NT2/D1 (cell line): ENCODE measurements at regions not wholly inside any gene's neighbourhood (a gene's known extent, or its start where the extent isn't known, plus 50 kb on each side); places are given as distances from the start of the nearest gene placed in this dataset.
A peak's percentile ranks its signal among the peaks of the same experiment; 100 is the strongest.

Experiments used
- DNase-seq: peaks from one replicate; pipeline ENCODE4 v3.0.0-alpha.2; 2011; ENCODE audit warnings: low read depth, low spot score
- H3K27me3 ChIP-seq: 2 replicates; pipeline ENCODE4 v1.6.0; 2011; ENCODE audit warnings: mild to moderate bottlenecking; ENCODE audit not compliant: insufficient read length, insufficient read depth
- H3K36me3 ChIP-seq: 2 replicates; pipeline ENCODE4 v1.6.1; 2011; ENCODE audit warnings: mild to moderate bottlenecking, low read length, mixed read lengths; ENCODE audit not compliant: insufficient read depth, insufficient read length
- H3K4me1 ChIP-seq: 2 replicates; pipeline ENCODE4 v1.5.1; 2011; ENCODE audit not compliant: insufficient read depth, insufficient read length
- H3K4me3 ChIP-seq: 2 replicates; pipeline ENCODE4 v1.5.1; 2011; ENCODE audit warnings: low read depth; ENCODE audit not compliant: insufficient read length
- H3K9ac ChIP-seq: 2 replicates; pipeline ENCODE4 v1.6.0; 2011; ENCODE audit warnings: low read depth; ENCODE audit not compliant: insufficient read length
- H3K9me3 ChIP-seq: 2 replicates; pipeline ENCODE4 v1.5.1; 2011; ENCODE audit warnings: mild to moderate bottlenecking, low read length; ENCODE audit not compliant: insufficient read depth
- SUZ12 ChIP-seq: IDR thresholded peaks from 2 replicates; pipeline ENCODE4 v1.6.1; 2011; ENCODE audit not compliant: insufficient read length, insufficient read depth; ENCODE audit errors: extremely low read depth
- YY1 ChIP-seq: IDR thresholded peaks from 2 replicates; pipeline ENCODE4 v1.6.1; 2011; ENCODE audit not compliant: insufficient read length, insufficient read depth
- ZNF274 ChIP-seq: IDR thresholded peaks from 2 replicates; pipeline ENCODE4 v1.6.1; 2011; ENCODE audit warnings: mild to moderate bottlenecking, low read depth, low read length

DNA sequence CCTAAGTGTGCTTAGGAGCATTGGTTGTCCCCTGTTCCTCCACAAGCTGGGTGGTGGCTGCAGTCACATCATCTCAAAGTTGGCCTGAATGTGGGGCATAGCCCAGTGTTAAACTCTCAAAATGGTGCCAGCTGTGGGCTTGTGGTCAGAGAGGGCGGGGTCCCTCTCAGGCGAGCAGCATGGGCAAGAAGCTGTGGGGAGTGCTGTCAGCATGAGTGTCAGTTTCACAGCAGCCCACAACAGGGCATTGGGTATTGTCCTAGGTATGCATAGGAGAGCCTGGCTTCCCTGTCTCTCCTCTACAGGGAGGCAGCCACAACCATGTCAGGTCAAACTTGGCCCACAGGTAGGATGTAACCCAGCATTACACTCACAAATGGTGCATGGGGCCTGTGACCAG, 285.6 kb upstream of the THSD7B start:
- no peaks in the 10 kb centered on the region for H3K27me3 ChIP-seq
- H3K9me3 ChIP-seq: peaks cover 16% of the 10 kb centered on the region
- no peak for DNase-seq
- H3K4me1 ChIP-seq: no peaks in the 10 kb centered on the region
- no peak overlapping the region for H3K9ac ChIP-seq
- no peaks in the 10 kb centered on the region for H3K36me3 ChIP-seq
- TF ChIP-seq SUZ12: no peak
- no peak for TF ChIP-seq ZNF274
- no peak for TF ChIP-seq YY1
- H3K4me3 ChIP-seq: no peak overlapping the region

DNA sequence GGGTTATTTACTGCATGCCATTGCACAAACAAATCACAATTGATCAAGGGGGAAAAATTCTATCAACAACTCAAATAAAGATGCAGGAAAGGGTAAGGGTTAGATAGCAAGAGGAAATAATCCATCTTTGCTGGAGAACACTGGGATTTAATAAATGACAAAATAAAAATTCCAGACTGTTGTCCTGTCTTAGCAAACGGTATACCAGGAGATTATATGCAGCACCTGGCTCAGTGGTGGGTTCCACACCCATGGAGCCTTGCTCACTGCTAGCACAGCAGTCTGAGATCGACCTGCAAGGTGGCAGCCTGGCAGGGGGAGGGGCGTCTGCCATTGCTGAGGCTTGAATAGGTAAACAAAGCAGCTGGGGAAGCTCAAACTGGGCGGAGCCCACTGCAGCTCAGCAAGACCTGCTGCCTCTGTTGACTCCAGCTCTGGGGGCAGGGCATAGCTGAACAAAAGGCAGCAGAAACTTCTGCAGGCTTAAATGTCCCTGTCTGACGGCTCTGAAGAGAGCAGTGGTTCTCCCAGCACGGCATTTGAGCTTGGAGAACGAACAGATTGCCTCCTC, 296.5 kb upstream of the THSD7B start:
- peak; percentile 77 for DNase-seq
- TF ChIP-seq SUZ12: no peak

DNA sequence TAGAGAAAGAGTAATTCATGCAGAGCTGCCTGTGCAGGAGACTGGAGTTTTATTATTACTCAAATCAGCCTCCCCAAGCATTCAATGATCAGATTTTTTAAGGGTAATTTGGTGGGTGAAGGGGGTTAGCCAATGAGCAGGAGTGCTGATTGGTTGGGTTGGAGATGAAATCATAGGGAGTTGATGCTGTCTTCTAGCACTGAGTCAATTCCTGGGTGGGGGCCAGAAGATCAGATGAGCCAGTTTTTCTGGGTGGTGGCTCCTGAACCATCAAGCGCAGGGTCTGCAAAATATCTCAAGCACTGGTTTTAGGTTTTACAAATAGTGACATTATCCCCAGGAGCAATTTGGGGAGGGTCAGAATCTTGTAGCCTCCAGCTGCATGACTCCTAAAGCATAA, 312.8 kb upstream of the THSD7B start:
- DNase-seq: no peak
- Histone ChIP-seq H3K4me1 (peaks cover 4% of the 10 kb centered on the region), H3K36me3 (no peaks in the 10 kb centered on the region), H3K9me3 (no peaks in the 10 kb centered on the region), H3K9ac (no peak overlapping the region), H3K4me3 (no peak overlapping the region), H3K27me3 (no peaks in the 10 kb centered on the region)
- no peak for TF ChIP-seq SUZ12
- TF ChIP-seq ZNF274: no peak
- no peak for TF ChIP-seq YY1

More for the DNA sequence above, 296.5 kb upstream of the THSD7B start:
- Histone ChIP-seq H3K4me3 (no peak overlapping the region), H3K4me1 (no peaks in the 10 kb centered on the region), H3K27me3 (no peaks in the 10 kb centered on the region), H3K36me3 (no peaks in the 10 kb centered on the region), H3K9ac (no peak overlapping the region), H3K9me3 (peaks cover 4% of the 10 kb centered on the region; the same call in 1 of the 2 replicates)

DNA sequence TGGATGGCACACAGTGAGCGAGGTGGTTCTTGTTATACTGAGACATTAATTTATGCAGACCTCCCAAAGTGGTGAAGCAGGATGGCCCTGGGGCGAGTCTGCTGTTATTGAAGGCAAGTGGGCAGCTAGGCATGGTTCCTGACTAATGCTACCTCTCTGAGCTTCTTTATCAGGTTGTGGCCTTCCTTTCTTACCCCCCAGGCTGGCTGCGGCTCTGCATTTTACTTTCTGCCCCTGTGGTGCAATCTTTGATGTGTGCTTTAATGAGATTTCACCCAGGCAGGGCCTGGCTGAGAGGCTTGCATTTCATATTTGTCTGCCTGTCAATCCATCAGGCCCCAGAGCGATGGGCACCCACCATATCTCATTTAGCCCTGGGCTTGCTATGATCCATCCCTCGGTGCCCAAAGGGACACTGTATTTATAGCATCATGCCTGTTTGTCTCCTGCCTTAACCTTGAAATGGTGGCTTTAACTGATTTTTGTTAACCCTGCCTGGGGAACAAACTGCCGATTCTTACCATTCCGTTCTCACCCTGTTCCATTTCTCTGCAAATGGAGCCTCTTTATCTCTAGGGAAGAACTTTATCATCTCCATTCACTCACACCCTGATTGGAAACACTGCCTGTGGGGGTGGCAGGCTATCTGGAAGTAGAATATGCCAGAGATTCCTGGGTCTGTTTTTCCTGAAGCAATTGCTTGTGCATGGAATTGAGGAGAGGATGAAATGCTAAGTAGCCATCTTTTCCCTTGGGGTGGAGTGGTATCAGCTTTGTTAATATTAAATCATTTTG, 316.2 kb upstream of the THSD7B start:
- DNase-seq: no peak
- Histone ChIP-seq H3K4me1 (peaks cover 4% of the 10 kb centered on the region), H3K9me3 (no peaks in the 10 kb centered on the region), H3K9ac (no peak overlapping the region), H3K27me3 (no peaks in the 10 kb centered on the region), H3K4me3 (no peak overlapping the region), H3K36me3 (no peaks in the 10 kb centered on the region)
- TF ChIP-seq SUZ12: no peak
- no peak for TF ChIP-seq ZNF274
- TF ChIP-seq YY1: no peak

- Histone ChIP-seq H3K36me3 (no peaks in the 10 kb centered on the region), H3K27me3 (no peaks in the 10 kb centered on the region), H3K9ac (no peak overlapping the region), H3K4me3 (no peak overlapping the region), H3K9me3 (no peaks in the 10 kb centered on the region), H3K4me1 (peaks cover 4% of the 10 kb centered on the region)
- TF ChIP-seq YY1 (no peak), ZNF274 (no peak), SUZ12 (no peak)
- no peak for DNase-seq
Observed at GRCh38 chr2:136448432-136448831, 316.9 kb upstream of the THSD7B start.

DNA sequence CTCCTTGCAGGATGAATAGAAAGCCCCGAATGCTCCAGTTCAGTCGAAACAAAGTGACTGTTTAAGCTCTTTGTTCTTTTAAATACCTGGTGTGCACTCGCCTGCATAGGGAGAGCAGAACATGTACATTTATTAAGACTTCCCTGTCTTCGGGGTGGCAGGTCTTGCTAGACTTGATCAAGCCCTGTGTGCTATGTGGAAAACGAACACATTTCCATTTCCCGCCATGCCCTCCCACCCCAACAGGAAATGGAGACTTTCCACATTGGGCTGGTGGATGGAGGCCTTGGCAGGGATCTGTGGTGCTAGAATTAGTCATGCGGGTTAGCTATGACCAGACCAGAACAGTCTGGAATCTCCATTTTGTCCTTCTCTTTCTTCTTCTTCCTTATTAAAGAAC, 321.0 kb upstream of the THSD7B start:
- DNase-seq: no peak
- H3K4me1 ChIP-seq: peaks cover 25% of the 10 kb centered on the region
- H3K9me3 ChIP-seq: no peaks in the 10 kb centered on the region
- TF ChIP-seq ZNF274 (no peak), YY1 (no peak), SUZ12 (no peak)
- H3K27me3 ChIP-seq: no peaks in the 10 kb centered on the region
- no peaks in the 10 kb centered on the region for H3K36me3 ChIP-seq
- no peak overlapping the region for H3K4me3 ChIP-seq
- no peak overlapping the region for H3K9ac ChIP-seq

DNA sequence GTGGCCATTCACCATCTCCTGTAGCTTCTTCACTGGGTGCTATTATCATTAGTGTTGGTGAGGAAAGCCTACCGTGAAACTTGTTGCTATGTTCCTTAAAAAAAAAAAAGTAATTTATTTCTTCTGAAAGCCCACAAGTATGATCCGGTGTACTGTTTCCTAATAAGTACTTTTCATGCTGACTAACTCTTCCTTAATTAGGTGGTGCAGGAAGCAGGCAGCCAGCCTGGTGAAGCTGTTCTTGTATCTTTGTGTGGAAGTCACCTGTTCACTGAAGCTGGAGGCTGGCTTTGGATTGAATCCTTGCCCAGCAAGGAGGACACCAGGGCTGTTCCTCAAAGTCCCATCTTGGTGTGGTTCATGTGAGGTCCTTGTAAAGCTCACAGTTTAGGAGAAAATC, 321.7 kb upstream of the THSD7B start:
- no peaks in the 10 kb centered on the region for H3K27me3 ChIP-seq
- no peak for DNase-seq
- H3K9ac ChIP-seq: no peak overlapping the region
- no peak overlapping the region for H3K4me3 ChIP-seq
- peaks cover 30% of the 10 kb centered on the region for H3K4me1 ChIP-seq
- no peaks in the 10 kb centered on the region for H3K9me3 ChIP-seq
- TF ChIP-seq SUZ12 (no peak), ZNF274 (no peak), YY1 (no peak)
- no peaks in the 10 kb centered on the region for H3K36me3 ChIP-seq
